DND-41 (cell line): ENCODE measurements at regions not wholly inside any gene's neighbourhood (a gene's known extent, or its start where the extent isn't known, plus 50 kb on each side); places are given as distances from the start of the nearest gene placed in this dataset.
"Not testable (repeated sequence)": the region's sequence is repeated elsewhere in the genome, so short reads cannot be mapped to it uniquely, and the experiment has no call there.

Experiments
- CTCF ChIP-seq: IDR thresholded peaks from 2 replicates; pipeline ENCODE4 v1.5.1; 2012; ENCODE audit warnings: borderline replicate concordance, low read length, moderate library complexity, mild to moderate bottlenecking; ENCODE audit not compliant: poor library complexity, severe bottlenecking; ENCODE audit errors: extremely low read depth
- EZH2 ChIP-seq: IDR thresholded peaks from 3 replicates; pipeline ENCODE4 v1.6.1; 2012; ENCODE audit warnings: borderline replicate concordance, low read depth, mild to moderate bottlenecking, moderate library complexity, low read length, inconsistent platforms; ENCODE audit not compliant: severe bottlenecking

- TF ChIP-seq EZH2, CTCF: not testable (repeated sequence)
Observed at GRCh38 chr10:57645108-57645507, 622.6 kb downstream of the IPMK start.
